ENCODE measurements at regions not wholly inside any gene's neighbourhood (a gene's known extent, or its start where the extent isn't known, plus 50 kb on each side); places are given as distances from the start of the nearest gene placed in this dataset.

DNA sequence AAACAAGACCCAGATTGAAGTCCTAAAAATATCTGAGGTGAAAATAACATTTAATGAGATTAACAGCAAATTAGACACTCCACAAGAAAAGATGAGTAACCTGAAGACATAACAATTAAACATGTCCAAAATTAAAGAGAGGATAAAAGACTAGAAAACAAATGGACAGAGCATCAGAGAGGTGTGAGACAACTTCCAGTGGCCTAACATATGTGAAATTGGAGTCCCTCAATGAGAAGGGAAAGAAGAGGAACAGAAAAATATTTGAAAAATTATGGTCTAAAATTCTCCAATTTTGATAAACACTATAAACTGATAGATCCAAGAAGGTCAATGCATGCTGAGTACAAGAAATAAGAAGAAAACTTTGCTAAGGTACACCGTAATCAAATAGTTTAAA lies 151.9 kb downstream of the KITLG start:
- TF ChIP-seq EZH2 (IDR thresholded peaks at IDR 0.05; ENCODE audit: insufficient read depth, low read length): no peak
- TF ChIP-seq, protein P1, sequence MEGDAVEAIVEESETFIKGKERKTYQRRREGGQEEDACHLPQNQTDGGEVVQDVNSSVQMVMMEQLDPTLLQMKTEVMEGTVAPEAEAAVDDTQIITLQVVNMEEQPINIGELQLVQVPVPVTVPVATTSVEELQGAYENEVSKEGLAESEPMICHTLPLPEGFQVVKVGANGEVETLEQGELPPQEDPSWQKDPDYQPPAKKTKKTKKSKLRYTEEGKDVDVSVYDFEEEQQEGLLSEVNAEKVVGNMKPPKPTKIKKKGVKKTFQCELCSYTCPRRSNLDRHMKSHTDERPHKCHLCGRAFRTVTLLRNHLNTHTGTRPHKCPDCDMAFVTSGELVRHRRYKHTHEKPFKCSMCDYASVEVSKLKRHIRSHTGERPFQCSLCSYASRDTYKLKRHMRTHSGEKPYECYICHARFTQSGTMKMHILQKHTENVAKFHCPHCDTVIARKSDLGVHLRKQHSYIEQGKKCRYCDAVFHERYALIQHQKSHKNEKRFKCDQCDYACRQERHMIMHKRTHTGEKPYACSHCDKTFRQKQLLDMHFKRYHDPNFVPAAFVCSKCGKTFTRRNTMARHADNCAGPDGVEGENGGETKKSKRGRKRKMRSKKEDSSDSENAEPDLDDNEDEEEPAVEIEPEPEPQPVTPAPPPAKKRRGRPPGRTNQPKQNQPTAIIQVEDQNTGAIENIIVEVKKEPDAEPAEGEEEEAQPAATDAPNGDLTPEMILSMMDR (IDR thresholded peaks at IDR 0.05; ENCODE audit: insufficient read depth, low read depth, low read length): no peak

All from astrocyte (in vitro differentiated cells and primary cell).